Stimulated activated CD4-positive, alpha-beta T cell treated with anti-CD3 and anti-CD28 coated beads, TNF-alpha, amount 100 ng/mL, for 24 hours (primary cell): ENCODE measurements at regions not wholly inside any gene's neighbourhood (a gene's known extent, or its start where the extent isn't known, plus 50 kb on each side); places are given as distances from the start of the nearest gene placed in this dataset.
"Not testable (repeated sequence)": the region's sequence is repeated elsewhere in the genome, so short reads cannot be mapped to it uniquely, and the experiment has no call there.

Source experiments
- DNase-seq, 3 experiments: peaks; one replicate each; pipeline ENCODE4 v3.0.0-alpha.2; 2020; ENCODE audit warnings: low read depth in 3 of 3

DNA sequence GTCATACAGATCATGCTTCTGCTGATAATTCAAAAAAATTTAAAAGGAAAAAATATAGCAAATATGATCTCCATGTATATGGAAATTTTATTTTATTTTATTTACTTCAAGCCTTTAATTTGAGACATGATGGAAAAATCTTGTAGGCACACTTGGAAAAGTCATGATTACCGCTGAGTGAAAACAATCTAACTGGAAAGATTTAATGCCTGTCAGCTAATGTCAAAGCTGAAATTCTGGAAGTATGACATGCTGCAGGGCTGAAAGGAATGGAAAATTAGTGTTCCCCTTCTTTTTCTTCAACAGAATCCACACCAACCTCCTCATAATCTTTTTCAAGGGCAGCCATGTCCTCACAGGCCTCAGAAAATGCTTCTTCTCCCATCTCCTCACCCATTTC lies 58.2 kb downstream of the RPRM start:
- DNase-seq = no peak

DNA sequence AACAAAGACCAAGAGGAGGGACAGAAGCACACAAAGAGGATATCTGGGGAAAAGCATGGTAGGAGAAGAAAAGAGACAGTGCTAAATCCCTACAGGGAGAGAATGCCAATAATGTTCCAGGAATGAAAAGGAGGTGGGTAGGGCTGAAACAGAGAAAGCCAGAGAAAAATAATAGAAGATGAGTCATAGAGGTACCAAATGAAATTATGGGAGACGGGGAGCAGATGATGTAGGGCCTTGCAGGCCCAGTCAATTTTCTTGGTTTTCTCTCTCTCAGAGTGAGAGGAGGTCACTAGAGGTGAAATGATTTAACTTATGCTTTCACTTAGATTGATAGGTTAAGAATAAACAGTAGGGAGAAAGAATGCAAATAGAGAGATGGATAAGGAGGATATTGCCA lies 61.5 kb downstream of the RPRM start:
- no peak for DNase-seq

DNA sequence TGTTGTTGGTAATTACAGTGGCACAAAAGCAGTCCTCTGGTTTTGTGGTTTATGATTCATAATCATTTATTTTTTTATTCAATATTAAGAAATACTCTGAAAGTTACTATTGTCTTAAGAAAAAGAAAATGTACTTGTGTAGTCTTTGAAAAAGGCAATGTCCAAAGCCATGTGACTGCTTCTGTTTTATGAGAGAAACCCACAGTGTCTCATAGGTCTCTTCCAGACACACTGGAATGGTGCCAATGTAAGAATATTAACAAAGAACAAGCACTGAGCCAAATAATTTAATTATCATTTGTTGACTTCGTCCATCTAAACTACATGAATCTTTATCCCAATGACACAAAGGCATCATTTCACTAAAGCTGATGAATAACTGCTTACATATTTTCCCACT lies 62.5 kb downstream of the RPRM start:
- DNase-seq = no peak

DNA sequence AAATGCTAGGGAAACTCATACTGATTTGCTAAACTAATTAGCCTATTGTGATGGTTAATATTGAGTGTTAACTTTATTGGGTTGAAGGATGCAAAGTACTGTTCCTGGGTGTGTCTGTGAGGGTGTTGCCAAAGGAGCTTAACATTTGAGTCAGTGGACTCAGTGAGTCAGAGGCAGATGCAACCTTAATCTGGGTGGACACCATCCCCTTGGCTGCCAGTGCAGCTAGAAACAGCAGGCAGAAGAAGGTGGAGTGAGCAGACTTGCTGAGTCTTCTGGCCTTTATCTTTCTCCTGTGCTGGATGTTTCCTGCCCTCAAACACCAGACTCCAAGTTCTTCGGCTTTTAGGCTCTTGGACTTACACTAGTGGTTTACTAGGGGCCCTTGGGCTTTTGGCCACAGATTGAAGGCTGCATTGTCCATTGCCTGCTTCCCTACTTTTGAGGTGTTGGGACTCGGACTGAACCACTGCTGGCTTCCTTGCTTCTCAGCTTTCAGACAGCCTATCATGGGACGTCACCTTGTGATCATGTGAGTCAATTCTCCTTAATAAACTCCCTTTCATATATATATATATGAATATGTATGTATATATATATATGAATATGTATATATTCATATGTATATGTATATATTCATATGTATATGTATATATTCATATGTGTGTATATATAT lies 69.7 kb downstream of the RPRM start:
- DNase-seq = no peak

DNA sequence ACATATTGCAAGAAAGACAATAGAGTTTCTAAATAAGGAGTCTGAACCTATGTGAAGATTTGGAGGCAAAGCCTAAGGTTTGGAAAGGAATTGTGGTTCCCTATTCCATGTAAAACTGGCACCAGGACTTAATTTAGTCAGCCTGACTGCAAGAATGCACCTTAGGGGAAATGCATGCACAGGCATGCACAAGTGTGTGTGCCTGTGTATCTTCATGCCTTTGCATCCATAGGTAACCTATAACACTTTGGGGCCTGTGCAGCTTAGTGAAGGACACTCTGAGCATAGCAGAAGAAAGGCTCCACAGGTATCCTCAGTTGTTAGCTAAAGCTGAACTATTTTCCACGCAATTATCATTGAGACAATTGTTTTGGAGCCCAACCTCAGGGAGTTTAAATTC lies 73.4 kb downstream of the RPRM start:
- DNase-seq = no peak

DNA sequence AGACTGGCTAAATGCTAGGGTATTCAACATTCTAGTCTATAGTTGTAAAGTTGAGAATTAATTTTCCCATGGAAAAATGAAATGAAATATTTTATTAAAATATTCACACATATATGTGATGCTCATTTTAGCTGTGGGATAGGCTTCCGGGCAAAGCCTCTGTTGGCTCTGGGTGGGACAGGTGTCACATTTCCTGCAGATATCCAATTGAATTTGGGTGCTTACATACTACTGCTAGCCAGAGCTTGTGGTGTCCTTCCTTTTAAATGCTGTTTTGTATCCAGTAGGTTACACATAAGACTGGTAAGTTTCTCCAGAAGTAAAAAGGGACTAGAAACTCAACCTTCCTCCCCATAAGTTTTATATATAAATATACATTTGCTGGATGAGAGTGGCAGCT lies 73.8 kb downstream of the RPRM start:
- no peak for DNase-seq

DNA sequence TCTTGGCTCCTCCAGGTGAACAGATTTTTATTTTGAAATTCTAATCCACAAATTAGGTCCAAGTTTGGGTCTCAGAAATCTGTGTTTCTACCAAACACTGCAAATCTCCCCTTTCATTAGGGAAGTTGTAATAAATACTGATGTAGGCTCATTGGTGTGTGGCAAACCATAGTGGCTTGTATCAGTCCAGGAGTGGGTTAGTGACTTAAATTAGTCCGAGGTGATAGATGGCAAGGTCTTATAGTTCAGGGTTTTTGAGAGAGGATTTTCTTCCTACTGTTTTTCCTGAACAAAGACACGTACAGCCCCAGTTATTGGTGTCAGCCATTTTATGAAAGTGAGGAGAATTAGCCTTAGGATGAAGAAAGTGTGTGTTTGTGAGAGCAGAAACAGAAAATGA lies 74.6 kb downstream of the RPRM start:
- DNase-seq = no peak

DNA sequence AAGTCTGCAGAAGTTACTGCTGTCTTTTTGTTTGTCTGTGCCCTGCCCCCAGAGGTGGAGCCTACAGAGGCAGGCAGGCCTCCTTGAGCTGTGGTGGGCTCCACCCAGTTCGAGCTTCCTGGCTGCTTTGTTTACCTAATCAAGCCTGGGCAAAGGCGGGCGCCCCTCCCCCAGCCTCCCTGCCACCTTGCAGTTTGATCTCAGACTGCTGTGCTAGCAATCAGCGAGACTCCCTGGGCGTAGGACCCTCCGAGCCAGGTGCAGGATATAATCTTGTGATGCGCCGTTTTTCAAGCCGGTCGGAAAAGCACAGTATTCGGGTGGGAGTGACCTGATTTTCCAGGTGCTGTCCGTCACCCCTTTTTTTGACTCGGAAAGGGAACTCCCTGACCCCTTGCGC lies 75.2 kb downstream of the RPRM start:
- DNase-seq = not testable (repeated sequence)

DNA sequence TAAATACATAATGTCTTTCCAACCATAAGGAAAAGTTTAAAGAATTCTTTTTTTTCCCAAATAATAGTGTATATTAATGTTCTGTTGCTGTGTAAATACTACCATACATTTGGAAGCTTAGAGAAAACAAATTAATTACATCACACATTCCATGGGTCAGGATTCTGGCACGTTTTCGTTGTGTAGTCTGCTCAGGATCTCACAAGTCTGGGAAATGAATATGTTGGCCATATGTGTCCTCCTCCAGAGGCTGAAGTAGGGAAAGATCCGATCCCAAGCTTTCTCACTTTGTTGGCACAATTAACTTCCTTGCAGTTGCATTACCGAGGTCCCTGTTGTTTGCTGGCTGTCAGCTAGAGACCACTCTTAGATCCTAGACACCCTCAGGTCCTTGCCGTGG lies 83.9 kb downstream of the RPRM start:
- no peak for DNase-seq

DNA sequence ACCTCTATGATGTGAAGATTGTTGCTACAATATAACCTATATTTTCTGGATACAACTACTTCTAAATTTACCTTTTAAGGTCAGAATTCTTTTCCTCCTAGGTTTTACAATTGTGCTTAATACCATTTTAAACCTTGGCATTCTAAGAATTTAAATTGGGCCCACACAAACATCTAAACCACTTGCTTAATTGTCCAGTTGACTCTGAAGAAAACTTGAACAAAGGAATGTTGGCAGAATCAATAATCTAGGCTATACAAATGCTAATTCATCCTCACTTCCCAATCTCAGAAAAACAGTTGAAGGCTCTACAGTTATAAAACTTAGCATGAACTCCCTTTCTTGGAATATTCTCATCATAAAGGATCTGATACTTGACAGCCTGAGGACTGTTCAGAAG lies 84.3 kb downstream of the RPRM start:
- DNase-seq = no peak

DNA sequence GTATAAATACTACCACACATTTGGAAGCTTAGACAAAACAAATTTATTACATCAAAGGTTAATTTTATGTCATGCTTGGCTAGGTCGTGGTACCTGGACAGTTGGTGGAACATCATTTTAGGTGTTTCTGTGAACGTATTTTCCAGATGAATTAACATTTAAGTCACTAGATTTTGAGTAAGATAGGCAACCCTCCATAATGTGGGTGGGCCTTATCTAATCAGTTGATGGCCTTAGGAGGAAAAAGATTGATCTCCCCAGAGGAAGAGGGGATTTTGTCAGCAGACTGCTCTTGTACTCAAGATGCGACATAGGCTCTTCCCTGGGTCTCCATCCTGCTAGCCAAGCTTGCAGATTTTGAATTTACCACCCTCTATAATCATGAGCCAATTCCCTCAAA lies 85.0 kb downstream of the RPRM start:
- no peak for DNase-seq

DNA sequence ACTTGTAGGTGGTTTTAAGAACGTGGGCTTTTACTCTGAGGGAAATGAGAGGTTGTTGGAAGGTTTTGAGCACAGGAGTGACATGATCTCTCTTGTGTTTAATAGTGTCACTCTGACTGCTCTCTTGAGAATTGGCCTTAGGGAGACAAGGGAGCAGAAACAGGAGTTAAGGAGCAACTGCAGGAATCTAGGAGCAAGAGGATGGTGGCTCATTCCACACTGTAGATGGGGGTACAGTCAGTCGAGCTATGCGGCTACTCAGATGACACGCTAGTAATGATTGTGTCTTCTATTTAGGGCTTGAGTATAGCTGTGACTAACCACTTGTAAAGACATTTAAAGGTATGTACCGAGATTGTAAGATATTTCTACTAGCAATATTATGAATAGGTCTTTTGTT lies 87.4 kb downstream of the RPRM start:
- DNase-seq = no peak

DNA sequence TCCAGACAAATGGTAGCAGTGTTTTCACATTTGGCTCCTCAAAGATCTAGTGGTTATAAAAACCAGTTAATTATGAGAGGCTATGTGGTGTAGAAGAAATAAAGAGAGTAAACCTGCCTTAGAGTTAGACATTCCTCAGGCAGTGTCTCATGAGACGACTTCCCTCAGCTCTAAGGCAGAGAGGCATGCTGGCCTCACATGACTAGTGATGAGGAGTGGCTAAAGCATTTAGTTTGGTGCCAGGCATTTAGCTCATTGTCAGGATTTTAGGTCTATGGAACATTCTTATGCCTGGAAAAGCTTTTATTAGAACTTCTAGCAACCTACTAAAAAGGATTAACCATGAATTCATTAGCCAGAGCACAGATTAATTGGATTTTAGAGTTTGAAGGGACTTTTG lies 90.3 kb downstream of the RPRM start:
- no peak for DNase-seq

DNA sequence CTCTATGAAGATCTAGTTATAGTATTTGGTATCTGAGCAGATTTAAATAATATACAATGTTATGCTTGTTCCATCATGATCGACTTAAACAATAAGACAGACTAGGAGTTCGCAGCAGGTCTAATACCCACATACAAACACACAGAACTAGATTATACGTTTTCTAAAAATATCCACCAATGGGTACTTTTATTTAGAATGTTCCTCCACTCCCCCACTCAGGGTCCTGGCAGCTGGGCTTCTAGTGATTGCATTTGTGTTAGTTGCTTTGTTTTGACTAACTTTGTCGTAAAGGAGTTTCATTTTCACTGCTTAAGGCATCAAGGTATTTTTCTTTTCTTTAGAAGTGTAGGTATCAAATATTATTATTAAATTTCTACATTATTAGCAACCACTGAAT lies 91.4 kb downstream of the RPRM start:
- no peak for DNase-seq

DNA sequence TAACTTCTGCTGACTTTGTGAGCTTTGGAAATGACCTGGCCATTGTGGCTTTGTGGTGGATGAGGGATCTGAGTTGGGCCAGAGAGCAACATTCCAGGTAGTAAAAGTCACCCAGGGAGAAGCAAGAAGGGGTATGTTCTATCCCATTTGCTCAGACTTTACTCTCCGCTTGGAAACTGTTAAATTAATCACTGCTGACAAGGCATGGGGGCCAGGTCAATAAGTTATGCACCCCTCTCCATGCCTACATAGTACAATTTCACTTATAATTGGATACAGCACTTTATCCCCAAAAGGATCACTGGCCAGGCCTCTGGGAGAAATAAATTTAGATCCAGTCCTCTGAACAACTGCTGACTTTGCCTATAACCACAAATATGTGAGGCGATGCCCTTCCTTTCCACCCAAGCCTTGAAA lies 92.1 kb downstream of the RPRM start:
- DNase-seq = no peak

DNA sequence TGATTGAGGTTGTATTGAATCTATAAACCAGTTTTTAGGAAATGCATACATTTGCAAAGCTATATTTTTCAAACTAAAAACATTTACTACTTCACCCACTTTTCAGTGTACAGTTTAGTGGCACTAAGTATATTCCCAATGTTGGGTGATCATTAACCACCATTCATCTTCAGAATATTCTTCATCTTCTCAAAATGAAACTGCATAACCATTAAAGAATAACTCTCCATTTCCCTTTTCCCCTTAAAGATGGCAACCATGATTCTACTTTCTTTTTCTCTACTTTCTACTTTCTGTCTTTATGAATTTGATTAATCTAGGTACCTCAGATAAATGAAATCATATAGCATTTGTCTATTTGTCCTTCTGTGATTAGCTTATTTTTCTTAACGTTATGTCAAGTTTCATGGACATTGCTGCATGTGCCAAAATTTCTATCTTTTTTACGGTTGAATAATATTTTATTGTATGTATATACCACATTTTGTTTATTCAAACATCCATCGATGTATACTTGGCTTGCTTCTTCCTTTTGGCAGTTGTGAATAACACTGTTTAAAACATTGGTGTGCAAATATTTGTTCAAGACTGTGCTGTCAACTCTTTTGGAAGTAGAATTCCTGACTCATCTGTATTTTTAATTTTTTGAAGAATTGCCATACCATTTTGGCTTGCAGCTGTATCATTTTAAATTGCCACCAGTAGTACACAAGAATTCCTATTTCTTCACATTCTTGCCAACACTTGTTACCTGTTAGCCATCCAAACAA lies 104.9 kb downstream of the RPRM start:
- no peak for DNase-seq

DNA sequence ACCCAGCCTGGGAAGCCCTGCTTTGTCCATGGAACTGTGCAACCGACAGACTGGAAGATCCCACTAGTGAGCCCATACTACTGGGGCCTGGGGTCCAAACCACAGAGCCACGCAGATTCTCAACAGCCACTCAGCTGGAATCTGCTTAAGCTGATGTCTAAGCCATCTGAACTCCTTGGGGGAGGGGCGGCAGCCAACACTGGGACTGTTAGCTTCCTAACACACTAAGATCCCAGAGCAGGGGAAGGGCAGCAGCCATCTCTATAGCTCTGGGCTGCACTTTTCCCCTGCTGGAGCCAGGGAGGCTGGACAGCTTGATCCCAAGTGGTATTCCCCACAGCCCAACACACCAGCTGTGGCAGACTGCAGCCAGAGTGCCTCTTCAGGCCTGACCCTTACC lies 118.3 kb downstream of the RPRM start:
- DNase-seq = no peak

DNA sequence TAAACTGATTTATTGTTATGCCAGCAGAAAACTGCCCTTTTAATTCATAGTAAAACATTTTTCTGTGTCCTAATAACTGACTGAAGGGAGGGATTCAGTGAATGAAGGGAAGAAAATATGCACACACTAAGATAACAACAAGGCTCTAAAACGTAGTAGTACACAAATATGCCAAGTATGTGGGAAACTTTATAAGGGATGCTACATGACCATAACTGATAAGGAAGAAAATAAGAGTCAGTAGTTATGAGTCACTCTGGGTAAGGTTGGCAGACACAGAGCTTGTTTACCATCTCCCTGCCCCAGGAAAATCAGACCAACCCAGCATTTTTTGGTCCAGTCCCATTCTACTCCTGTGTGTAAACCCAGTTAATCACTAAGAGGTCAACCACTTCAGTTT lies 124.2 kb downstream of the RPRM start:
- no peak for DNase-seq

DNA sequence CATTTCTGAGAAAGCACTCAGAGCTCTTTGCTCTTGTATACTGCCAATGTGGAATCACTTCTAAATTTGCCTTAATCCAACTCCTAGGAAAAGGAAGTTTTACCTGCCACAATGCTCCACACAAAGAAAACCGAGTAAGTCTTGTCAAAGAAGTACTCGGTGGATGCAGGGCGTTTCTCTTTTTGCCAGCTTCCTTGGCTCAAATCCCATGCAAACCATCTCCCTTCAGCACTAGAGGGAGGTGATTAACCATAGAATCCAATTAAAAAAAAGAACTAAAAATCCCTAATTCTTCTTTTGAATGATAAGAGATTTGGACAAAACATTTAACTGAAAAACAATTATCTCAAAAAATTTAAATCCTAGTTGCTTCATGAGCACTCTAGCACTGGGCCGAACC lies 129.0 kb downstream of the RPRM start:
- DNase-seq = no peak

DNA sequence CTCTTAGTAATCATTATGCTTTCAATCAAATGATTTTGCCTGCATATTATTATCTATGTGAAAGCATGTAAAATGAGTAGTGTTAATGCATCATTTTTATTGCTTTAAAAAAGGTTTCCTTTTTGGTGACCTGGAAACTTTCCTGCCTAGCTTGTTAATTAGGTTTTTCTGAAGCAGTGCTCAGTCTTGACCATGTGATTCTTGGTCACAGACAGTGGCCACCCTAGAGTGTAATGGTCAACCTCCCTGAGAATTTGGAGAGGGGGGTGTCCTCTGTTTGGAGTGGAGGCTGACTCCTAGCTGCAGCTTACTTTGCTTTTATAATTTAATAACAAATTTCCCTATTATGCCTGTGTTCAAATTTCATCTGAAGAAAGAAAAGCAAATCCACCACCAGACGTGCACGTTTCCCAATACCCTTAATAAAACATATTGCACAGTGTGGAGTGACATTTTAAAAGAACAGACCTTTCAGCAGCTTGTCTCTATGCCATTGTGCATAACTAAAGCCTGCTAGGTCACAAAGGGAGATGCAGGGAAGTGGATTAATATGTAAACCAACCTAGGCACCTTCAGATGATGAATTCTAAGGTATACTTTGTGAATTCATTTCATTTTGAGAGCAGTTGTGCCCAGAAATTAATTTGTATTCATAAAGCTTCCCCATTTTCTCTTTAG lies 130.6 kb downstream of the RPRM start:
- no peak for DNase-seq

DNA sequence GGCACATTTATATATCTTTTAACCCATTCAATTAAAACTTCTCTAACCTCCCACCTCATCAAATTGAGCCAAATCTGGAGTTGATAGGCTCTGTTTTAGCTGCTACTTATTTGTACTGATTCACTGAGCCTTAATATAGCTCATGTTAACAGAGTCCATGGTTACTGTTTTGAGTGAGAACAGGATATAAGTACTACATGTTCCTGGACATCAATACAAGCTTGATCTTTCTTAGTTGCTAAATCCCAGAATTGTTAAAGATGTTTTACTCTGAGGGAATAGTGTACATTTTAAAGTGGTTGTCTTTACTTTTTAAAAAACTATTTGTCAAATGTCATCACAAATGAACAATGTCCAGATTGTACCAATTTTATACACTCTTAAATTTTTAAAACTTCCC lies 157.7 kb downstream of the RPRM start:
- no peak for DNase-seq

DNA sequence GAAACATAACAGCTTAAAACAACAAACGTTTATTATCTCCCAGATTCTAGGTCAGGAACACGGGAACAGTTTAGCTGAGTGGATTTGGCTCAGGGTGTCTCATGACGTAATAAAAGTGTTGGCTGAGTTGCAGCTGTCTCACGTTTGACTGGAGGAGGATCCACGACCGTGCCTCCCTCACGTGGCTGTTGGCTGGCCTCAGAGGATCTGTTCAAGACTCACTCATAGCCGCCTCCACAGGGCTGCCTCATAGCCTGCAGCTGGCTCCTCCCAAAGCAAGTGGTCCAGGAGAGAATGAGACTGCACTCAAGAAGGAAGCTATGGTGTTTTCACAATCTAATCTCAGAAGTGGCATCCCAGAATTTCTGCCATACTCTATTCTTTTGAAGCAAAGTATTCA lies 167.1 kb downstream of the RPRM start:
- DNase-seq = no peak

DNA sequence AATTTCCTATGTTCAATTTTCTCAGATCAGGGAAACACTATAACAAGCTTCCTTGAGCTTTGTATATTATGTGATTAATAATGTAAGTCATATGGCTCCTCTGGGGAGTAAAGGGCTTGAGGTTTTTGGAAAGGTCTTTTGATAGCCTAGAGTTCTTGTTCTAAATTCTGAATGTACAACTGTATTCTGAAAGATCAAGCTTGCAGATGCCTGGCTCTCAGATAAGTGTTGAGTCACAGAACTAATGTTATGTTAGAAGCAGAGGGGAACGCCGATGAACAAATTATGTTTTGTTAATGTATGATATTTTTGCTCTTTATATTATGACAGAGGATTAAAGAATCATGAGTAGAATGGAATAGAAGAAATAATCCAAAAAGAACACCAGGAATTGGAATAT lies 170.1 kb downstream of the RPRM start:
- no peak for DNase-seq
